Stimulated activated CD4-positive, alpha-beta T cell treated with anti-CD3 and anti-CD28 coated beads, TNF-alpha, amount 100 ng/mL, for 4 hours (primary cell): ENCODE measurements at regions not wholly inside any gene's neighbourhood (a gene's known extent, or its start where the extent isn't known, plus 50 kb on each side); places are given as distances from the start of the nearest gene placed in this dataset.

ENCODE experiments used
- DNase-seq, 3 experiments: peaks; one replicate each; pipeline ENCODE4 v3.0.0-alpha.2; 2020; ENCODE audit warnings: low read depth in 3 of 3

DNA sequence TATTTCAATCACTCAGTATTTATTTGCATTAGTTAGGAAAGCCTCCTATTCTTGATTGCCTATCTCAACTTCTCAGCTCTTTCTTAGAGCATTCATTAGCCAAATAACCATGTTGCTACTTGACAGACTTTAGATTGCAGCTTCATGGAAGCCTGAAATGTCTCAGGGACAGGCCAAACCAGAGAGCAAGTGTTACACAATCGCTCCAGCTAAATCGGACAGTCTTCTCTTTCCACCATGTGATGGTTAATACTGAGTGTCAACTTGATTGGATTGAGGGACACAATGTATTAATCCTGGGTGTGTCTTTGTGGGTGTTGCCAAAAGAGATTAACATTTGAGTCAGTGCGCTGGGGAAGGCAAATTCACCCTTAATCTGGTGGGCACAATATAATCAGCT is 106.5 kb upstream of the DRD2 start:
- DNase-seq, result no peak

GRCh38 chr11:113579292-113579940 is 104.2 kb upstream of the DRD2 start:
- no peak for DNase-seq

DNA sequence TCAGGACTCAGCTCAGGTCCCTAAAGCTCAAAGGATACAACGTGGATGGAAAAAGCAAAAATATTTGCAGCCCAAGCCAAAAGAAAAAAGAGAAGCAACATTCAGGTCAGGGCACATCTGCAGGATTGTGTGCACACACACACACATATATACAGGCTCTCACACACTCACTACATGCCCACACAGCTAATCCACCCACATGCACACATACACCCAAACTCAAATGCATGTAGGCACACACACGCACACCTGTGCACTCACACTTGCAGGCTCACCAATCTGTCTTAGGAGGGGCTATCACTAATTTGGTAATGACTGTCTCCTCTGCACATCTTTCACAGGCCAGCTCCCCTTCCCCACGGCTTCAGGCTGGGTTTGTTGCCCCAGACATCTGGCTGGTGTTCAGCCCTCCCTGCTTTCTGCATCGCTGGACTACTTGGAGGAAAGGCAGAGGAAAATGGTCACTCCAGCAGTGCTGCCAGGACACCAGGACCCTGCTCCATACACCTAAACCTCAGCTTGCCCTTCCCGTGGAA is 103.6 kb upstream of the DRD2 start:
- DNase-seq, result no peak

DNA sequence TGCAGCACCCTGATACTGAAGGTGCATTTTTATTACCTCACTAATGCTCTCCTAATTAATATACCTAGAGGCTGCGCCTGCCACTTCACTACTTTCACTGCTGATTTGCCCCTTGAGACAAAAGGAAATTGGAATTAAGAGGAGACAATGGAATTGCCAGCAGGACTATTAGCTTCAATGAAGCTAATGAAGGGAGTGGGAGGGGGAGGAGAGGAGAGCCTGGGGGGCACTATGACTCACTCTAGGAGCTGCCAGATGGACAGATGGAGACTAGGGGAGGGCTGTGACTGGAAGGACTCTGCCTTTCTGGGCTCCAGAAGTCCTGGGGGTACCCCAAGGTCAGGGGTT is 102.8 kb upstream of the DRD2 start:
- DNase-seq, result no peak

GRCh38 chr11:113577356-113578032 is 102.3 kb upstream of the DRD2 start:
- no peak for DNase-seq

DNA sequence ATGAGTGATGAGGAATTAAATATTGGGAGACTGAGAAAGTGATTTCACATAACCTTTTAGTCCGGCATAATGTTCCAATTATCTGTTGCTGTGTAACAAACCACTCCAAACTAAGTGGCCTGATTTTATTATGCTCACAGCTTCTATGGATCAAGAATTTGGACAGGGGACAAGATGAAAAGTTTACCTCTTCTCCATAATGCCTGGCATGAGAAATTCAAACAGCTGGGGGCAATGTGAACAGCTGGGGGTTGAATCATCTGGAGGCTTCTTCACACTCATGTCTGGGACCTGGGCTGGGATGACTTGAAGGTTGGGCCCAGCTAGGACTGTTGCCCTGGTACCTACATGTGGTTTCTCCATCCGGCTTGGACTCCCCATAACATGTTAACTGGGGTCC is 99.4 kb upstream of the DRD2 start:
- no peak for DNase-seq

DNA sequence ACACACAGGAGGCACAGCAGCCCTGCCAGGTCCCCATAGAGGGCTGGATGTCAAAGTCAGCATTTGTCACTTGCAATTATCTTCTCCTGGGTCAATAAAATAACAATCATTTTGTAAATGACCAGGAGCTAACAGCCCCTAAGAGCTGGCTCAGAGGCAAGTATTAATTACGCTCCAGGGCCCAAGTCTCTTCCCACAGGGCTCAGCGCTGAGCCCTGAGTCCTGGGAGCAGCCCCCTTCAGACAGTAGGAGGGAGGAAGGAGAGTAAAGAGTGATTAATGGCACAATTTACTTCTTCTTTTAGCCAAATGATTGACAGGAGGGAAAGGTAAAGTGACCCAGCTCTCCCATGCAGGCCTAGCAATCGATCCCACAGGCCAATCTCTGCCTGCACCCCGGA is 99.0 kb upstream of the DRD2 start:
- DNase-seq, result no peak

DNA sequence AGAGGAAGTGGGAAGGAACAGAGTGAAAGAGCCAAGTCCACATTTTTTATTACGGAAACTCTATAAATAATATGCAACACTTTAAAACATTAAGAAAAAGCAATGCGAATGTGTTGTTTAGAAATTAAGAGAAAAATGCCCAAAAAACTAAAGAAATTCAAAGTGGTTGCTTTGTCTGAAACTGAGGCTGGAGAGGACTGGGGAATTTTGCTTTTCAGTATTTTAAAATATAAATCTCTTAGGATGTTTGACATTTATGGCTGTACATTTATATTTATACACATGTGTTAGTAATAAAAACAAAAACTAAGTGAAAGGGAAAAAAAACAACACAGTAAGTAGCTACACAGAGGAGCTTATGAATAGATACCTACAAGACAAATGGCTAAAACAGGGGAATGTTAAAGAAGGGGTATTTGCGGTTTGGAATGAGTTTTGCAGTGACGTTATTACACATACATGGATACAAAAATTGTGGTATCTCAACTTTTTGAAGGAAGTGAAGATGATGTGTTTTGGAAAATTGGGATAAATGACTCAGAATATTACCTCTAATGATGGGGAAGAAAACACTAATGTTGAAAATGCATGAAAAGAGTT is 97.0 kb upstream of the DRD2 start:
- no peak for DNase-seq

DNA sequence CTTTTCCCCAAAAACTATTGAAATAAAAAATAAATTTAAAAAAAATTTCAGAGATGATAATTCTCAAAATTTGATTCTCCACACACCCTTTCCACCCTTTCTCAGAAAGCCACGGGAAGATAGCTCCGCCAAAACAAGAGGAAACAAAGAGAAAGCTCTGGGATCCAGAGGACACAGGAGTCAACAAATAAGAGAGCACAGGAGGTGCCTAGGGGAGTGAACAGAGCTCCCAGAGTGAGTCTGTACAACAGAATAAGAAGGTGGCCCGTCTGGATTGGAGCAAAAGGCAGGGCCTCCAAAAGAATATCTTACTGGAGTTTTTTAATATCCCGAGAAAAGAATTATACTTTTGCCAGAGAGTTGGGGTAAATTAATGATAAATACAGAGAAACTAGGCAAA is 96.3 kb upstream of the DRD2 start:
- DNase-seq, result no peak

DNA sequence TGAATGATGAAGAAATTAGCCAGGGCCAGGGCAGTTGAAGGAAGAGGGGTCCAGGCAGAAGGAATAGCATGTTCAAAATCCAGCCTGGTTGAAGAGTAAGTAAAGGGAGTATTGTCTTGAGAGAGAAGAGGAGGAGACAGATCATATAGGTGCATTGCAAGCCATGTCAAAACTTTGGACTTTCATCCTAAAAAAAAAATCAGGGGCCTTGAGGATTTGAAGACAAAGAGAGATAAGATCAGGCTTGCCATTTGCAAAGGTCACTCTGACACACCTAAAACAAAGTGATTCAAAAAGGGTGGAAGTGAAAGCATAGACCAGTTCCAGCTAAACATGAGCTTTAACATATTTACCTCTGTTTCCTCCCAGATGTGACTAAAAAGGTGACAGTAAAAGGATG is 95.7 kb upstream of the DRD2 start:
- DNase-seq, result no peak

GRCh38 chr11:113569391-113569790 is 94.2 kb upstream of the DRD2 start:
- DNase-seq, result no peak

DNA sequence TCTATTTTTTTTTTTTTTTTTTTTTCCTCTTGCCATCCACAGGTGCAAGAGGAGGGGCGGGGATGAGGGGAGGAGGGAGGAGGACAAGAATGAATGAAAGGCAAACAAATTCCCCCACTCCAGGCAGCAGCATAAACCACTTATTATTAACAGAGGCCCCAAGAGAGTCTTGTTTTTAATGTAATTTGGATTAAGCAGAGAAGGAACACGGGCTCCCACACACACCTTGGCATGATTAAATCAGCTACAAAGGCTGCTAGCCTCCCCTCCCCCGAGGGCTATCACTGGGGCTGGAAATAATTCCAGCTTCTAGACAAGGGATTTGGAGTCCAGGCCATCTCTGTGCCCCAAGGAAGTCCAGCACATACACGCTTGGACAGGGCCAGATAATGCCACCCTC is 93.4 kb upstream of the DRD2 start:
- DNase-seq, result no peak

- DNase-seq, result no peak
Observed at GRCh38 chr11:113567867-113568544, 92.8 kb upstream of the DRD2 start.

GRCh38 chr11:113567097-113567496 is 91.9 kb upstream of the DRD2 start:
- DNase-seq, result no peak

- DNase-seq, result no peak
Observed at GRCh38 chr11:113564527-113565130, 89.4 kb upstream of the DRD2 start.

DNA sequence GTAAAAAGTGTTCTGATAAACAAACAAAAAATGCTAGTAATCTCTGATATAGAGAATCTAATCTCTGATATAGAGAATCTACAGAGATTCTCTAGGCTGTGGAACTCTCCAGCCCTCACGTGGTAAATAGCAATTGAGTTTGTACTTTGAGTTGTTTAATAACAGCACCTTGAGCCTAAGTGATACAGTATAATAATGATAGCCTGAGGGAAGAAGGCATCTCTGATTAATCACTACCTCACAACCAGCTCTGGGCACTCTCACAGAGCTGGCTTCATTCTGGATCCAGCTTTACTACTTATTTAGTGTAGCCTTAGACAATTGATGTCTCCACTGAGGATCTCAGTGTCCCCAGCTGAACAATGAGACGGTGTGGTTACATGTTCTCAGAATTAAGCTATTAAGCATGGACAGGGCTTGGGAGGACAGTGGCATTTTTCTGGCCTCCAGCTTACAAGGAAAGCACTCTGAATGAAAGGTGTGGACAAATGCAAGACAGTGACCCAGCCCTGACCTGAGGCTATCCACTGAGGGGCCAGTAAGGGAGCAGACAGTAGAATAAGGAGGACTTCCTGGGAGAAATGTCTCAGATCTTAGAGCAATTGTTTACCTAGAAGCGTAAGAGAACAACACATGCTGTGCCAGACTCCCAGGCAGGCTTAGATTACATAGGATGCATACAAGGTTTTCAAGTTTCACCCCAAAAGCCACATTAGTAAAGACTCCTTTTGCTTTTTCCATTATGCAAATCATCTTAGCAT is 88.7 kb upstream of the DRD2 start:
- DNase-seq, result no peak

DNA sequence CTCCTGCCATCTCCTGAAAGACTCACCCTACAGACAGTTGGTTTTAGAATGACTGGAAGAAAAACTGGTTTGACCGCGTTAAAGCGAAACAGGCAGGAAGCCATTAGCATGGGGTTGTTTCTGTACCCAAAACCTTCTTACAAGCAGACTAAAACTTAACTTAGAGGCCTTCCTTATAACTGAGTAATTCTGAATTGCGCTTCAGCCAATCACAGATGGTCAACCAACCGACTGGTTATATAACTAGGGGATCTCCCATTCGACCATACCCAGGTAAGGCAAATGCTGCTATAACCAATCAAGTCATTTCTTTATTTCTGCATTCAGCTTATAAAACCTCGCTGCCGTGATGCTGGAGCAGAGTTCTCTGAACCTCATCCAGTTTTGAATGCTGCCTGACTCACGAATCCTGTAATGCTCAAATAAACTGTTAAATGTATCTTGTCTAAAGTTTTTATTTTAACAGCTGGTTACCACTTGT is 87.8 kb upstream of the DRD2 start:
- no peak for DNase-seq

- DNase-seq, result no peak
Observed at GRCh38 chr11:113562576-113562975, 87.4 kb upstream of the DRD2 start.

DNA sequence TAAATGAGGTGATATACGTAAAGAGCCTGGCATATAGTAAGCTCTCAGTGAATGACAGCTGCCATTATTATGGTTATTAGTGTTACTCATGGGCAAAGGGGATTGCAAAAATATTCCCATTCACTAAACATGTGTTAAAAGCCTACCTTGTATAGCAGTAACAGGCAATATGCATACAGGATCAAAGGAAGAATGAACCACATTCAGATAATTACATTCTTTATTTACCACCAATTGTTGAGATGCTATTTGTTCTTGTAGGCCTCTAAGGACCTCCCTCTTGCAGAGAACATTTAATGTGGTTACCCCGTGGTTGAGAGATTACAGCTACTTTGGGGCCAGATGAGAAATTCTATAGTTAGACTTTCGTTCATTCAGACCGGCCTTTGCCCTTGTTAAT is 82.7 kb upstream of the DRD2 start:
- no peak for DNase-seq

GRCh38 chr11:113556036-113556435 is 80.8 kb upstream of the DRD2 start:
- no peak for DNase-seq

DNA sequence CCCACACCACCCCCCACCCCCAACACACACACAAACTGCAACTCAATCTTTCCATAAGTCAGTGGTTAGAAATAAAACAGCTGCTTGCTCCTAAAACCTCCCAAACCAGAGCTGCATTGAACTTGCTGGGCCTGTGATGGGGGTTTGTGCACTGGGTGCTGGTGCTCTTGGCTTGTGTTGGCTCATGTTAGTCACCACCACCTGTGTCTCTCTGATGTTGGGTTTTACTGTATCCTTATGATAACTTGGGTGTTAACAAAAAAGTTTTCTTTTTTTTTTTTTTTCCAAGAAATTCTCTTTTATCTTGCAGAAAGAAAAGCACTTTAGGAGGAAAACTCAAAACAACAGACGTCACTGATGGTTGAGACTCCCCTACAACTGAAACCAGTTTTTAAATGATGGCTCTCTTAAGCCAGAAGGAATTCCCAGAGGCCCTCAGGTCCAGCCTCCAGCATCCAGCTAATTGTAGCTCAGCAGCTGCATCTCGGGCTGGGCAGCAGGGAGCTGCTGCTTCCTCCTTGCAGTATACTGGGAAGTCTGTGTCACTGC is 79.9 kb upstream of the DRD2 start:
- DNase-seq, result no peak
